NB4 (cell line): ENCODE measurements at regions not wholly inside any gene's neighbourhood (a gene's known extent, or its start where the extent isn't known, plus 50 kb on each side); places are given as distances from the start of the nearest gene placed in this dataset.

ENCODE experiments used
- CTCF ChIP-seq: IDR thresholded peaks from one replicate; pipeline ENCODE4 v1.5.1; 2012; ENCODE audit warnings: low read depth, low read length
- MAX ChIP-seq: IDR thresholded peaks from 2 replicates; pipeline ENCODE4 v1.6.1; 2011; ENCODE audit warnings: low read depth, low read length
- POLR2A ChIP-seq: IDR thresholded peaks from 2 replicates; pipeline ENCODE4 v1.6.1; 2011; ENCODE audit warnings: mild to moderate bottlenecking; ENCODE audit not compliant: insufficient read length; ENCODE audit errors: extremely low read depth

GRCh38 chr15:94929282-94929681 lies 697.9 kb downstream of the MCTP2 start:
- no peak for TF ChIP-seq CTCF
- TF ChIP-seq POLR2A: no peak
- no peak for TF ChIP-seq MAX
